Panc1 (cell line): ENCODE measurements at regions not wholly inside any gene's neighbourhood (a gene's known extent, or its start where the extent isn't known, plus 50 kb on each side); places are given as distances from the start of the nearest gene placed in this dataset.

Source experiments
- ATAC-seq: fragments of 200-7000 bp; cut with Tn5 transposase; 2 replicates; pipeline ENCODE4 v1.9.1; 2020; ENCODE audit warnings: mild to moderate bottlenecking, moderate library complexity
- BruUV-seq: library from RNA; stranded (reverse); fragments of 400-500 nt; replicated peaks from 2 replicates; lab custom pipeline; 2021; lab: Mats Ljungman, UMichigan
- CTCF ChIA-PET: fragments of 300-600 bp; sonication (Branson Sonifier 250); formaldehyde crosslinking; loops from one replicate; lab custom pipeline; 2022; ENCODE audit warnings: antibody characterized with exemption; lab: Charles Lee
- POLR2A ChIA-PET: fragments of 300-600 bp; sonication (Branson Sonifier 250); formaldehyde crosslinking; loops from one replicate; lab custom pipeline; 2022; ENCODE audit warnings: antibody characterized with exemption; lab: Charles Lee
- DNase-seq: peaks from one replicate; pipeline ENCODE4 v3.0.0-alpha.2; 2010; ENCODE audit warnings: low read depth, low spot score
- H3K27ac ChIP-seq: 2 replicates; pipeline ENCODE4 v1.5.1; 2011; ENCODE audit warnings: mild to moderate bottlenecking, low read length, inconsistent platforms
- H3K27me3 ChIP-seq: fragments of 200-500 bp; sonication (Bioruptor generic); 2 replicates; pipeline ENCODE4 v1.6.0; 2014; ENCODE audit warnings: low read length, inconsistent platforms; ENCODE audit not compliant: control insufficient read depth, insufficient read depth
- H3K36me3 ChIP-seq: fragments of 200-500 bp; sonication (Bioruptor generic); 2 replicates; pipeline ENCODE4 v1.5.1; 2014; ENCODE audit warnings: inconsistent platforms, mild to moderate bottlenecking, low read length, moderate library complexity; ENCODE audit not compliant: control insufficient read depth, insufficient read depth
- H3K4me1 ChIP-seq: 2 replicates; pipeline ENCODE4 v1.5.1; 2011; ENCODE audit warnings: inconsistent platforms, mild to moderate bottlenecking, low read length, moderate library complexity; ENCODE audit not compliant: control insufficient read depth, insufficient read depth
- H3K4me3 ChIP-seq, 2 experiments: 2 replicates each; pipeline ENCODE4 v1.5.1; 2011 to 2012; ENCODE audit warnings: low read depth in 2 of 2, low read length in 2 of 2, mild to moderate bottlenecking in 2 of 2, inconsistent platforms in 1 of 2, moderate library complexity in 1 of 2
- H3K9me3 ChIP-seq: fragments of 200-500 bp; sonication (Bioruptor generic); 2 replicates; pipeline ENCODE4 v1.5.1; 2014; ENCODE audit warnings: low read depth, mild to moderate bottlenecking, inconsistent platforms, low read length, moderate library complexity; ENCODE audit not compliant: control insufficient read depth, insufficient read depth
- CTCF ChIP-seq: fragments of 450-650 bp; IDR thresholded peaks from 2 replicates; pipeline ENCODE4 v1.5.1; 2017; ENCODE audit warnings: mild to moderate bottlenecking
- POLR2AphosphoS5 ChIP-seq: IDR thresholded peaks from 2 replicates; pipeline ENCODE4 v1.6.1; 2012; ENCODE audit warnings: mild to moderate bottlenecking, low read depth, low read length, moderate library complexity
- REST ChIP-seq, 2 experiments: IDR thresholded peaks; 2 replicates each; pipeline ENCODE4 v1.6.1; 2011 to 2012; ENCODE audit warnings: low read depth in 2 of 2, control low read depth in 1 of 2, low read length in 1 of 2, mild to moderate bottlenecking in 1 of 2, moderate library complexity in 1 of 2; ENCODE audit not compliant: insufficient read depth in 1 of 2
- SIN3A ChIP-seq: IDR thresholded peaks from 2 replicates; pipeline ENCODE4 v1.6.1; 2012; ENCODE audit warnings: low read depth, mild to moderate bottlenecking, low read length, moderate library complexity, borderline replicate concordance; ENCODE audit not compliant: insufficient read depth
- TCF7L2 ChIP-seq: IDR thresholded peaks from 2 replicates; pipeline ENCODE4 v1.6.1; 2011; ENCODE audit warnings: mild to moderate bottlenecking, low read depth, low read length, inconsistent platforms
- in situ Hi-C: cut with HindIII; loops from 2 replicates; pipeline ENCODE4 v1.10.0; 2016; ENCODE audit warnings: low sequenced_read_pairs, low pct_unique_long_range_greater_than_20kb
- intact Hi-C: fragments of 100-400 bp; cut with micrococcal nuclease; formaldehyde crosslinking; loops from one replicate; pipeline ENCODE4 v1.10.0; 2022; ENCODE audit not compliant: unreplicated experiment

- TF ChIP-seq CTCF (no peak), SIN3A (no peak), POLR2AphosphoS5 (no peak), REST (IDR thresholded peaks at IDR 0.05; ENCODE audit: insufficient read depth in 1 of 2, low read depth in 2 of 2, low read length in 1 of 2) (no peak), TCF7L2 (no peak)
- Histone ChIP-seq H3K36me3 (no peaks in the 10 kb centered on the region), H3K4me3 (no peak overlapping the region), H3K4me1 (no peaks in the 10 kb centered on the region), H3K27ac (no peak overlapping the region), H3K27me3 (no peaks in the 10 kb centered on the region), H3K9me3 (no peaks in the 10 kb centered on the region)
- POLR2A ChIA-PET = no interaction called here
- BruUV-seq = no TSS peak
- CTCF ChIA-PET = interaction anchor here (0.6 kb wide), 1 partner anchor 9 kb away, joined by 5 read pairs; no protein-coding TSS in a partner anchor
- in situ Hi-C loops (no loop called here), intact Hi-C loops (no loop called here)
- ATAC-seq (no peak), DNase-seq (no peak)
Measured at GRCh38 chr6:153216789-153217188, 85.7 kb upstream of the RGS17 start.

DNA sequence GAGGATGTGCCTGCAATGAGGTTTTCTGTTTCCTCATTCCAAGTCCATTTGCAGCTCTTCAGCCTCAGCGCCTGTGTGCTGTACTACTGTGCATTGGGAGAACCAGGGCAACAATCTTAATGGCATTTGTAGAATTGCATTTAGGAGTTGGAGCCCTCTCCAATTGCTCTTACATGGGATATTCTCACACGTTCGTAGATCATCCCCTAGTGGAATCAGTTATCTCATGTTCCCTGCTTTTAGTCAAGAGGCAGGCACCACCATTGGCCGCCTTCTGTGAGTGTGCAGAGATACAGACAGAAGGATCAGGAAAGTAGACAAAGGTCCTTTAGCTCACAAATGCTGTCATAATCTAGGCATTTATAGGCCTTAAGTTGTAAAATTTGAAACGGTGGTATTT lies 84.2 kb upstream of the RGS17 start:
- in situ Hi-C loops (no loop called here), intact Hi-C loops (no loop called here)
- CTCF ChIA-PET = no interaction called here
- 0 out of 2 replicates have a peak, but pooled peaks have one; percentile 34 for ATAC-seq
- Histone ChIP-seq H3K27ac (no peak overlapping the region), H3K27me3 (no peaks in the 10 kb centered on the region), H3K36me3 (no peaks in the 10 kb centered on the region), H3K4me1 (no peaks in the 10 kb centered on the region), H3K9me3 (no peaks in the 10 kb centered on the region), H3K4me3 (no peak overlapping the region)
- BruUV-seq = no TSS peak
- TF ChIP-seq POLR2AphosphoS5 (no peak), CTCF (peak; percentile 25)
- POLR2A ChIA-PET = no interaction called here
- DNase-seq = no peak
